Loucy (cell line): ENCODE measurements at regions not wholly inside any gene's neighbourhood (a gene's known extent, or its start where the extent isn't known, plus 50 kb on each side); places are given as distances from the start of the nearest gene placed in this dataset.

Experiments used
- CTCF ChIP-seq: fragments of 200-600 bp; sonication (generic); conservative IDR thresholded peaks from 2 replicates; pipeline ENCODE4 v1.5.1; 2014; ENCODE audit warnings: mild to moderate bottlenecking, antibody characterized with exemption, low read length
- EZH2phosphoT487 ChIP-seq: fragments of 200-600 bp; IDR thresholded peaks from 2 replicates; pipeline ENCODE4 v1.6.1; 2018; ENCODE audit warnings: antibody characterized with exemption, mild to moderate bottlenecking, moderate library complexity, borderline replicate concordance

GRCh38 chr4:135731682-135732081 lies 1530.1 kb upstream of the PABPC4L start:
- TF ChIP-seq CTCF (no peak), EZH2phosphoT487 (no peak)
